Lung (tissue), 11 donors: ENCODE measurements at regions not wholly inside any gene's neighbourhood (a gene's known extent, or its start where the extent isn't known, plus 50 kb on each side); places are given as distances from the start of the nearest gene placed in this dataset.

Experiments used
- ATAC-seq: fragments of 200-7000 bp; cut with Tn5 transposase; one replicate; pipeline ENCODE4 v1.9.1; 2020; ENCODE audit warnings: moderate number of reproducible peaks; ENCODE audit not compliant: insufficient read depth, low FRiP score
- DNase-seq, 3 donors: peaks; one replicate each; pipeline ENCODE4 v3.0.0-alpha.2; 2013 to 2017
- H3K27ac ChIP-seq, 2 donors: one replicate each; pipeline ENCODE4 v1.5.1; 2013; ENCODE audit warnings: mild to moderate bottlenecking in 2 of 2, moderate library complexity in 2 of 2, control low read depth in 1 of 2, inconsistent platforms in 1 of 2, low read depth in 1 of 2, low read length in 1 of 2
- H3K27me3 ChIP-seq, 3 donors: one replicate each; pipeline ENCODE4 v1.5.1; 2013; ENCODE audit warnings: low read length in 2 of 3; ENCODE audit not compliant: control insufficient read depth in 3 of 3, insufficient read depth in 3 of 3
- H3K36me3 ChIP-seq, 4 donors: one replicate each; pipeline ENCODE4 v1.5.1; 2013; ENCODE audit warnings: low read length in 4 of 4, mild to moderate bottlenecking in 1 of 4, moderate library complexity in 1 of 4; ENCODE audit not compliant: control insufficient read depth in 4 of 4, insufficient read depth in 4 of 4
- H3K4me1 ChIP-seq, 5 donors: one replicate each; pipeline ENCODE4 v1.5.1; 2013; ENCODE audit warnings: low read length in 5 of 5, mild to moderate bottlenecking in 2 of 5, moderate library complexity in 1 of 5; ENCODE audit not compliant: control insufficient read depth in 5 of 5, insufficient read depth in 5 of 5
- H3K4me3 ChIP-seq: one replicate; pipeline ENCODE4 v1.5.1; 2013; ENCODE audit warnings: mild to moderate bottlenecking, control low read depth, moderate library complexity
- H3K9ac ChIP-seq, 2 donors: one replicate each; pipeline ENCODE4 v1.5.1; 2013; ENCODE audit warnings: low read length in 2 of 2, control low read depth in 1 of 2; ENCODE audit not compliant: insufficient read depth in 1 of 2
- H3K9me3 ChIP-seq, 4 donors: one replicate each; pipeline ENCODE4 v1.5.1; 2013; ENCODE audit warnings: low read length in 3 of 4, mild to moderate bottlenecking in 1 of 4, moderate library complexity in 1 of 4; ENCODE audit not compliant: control insufficient read depth in 4 of 4, insufficient read depth in 3 of 4
- WGBS, 2 donors: extraction: QIAGEN DNeasy Blood & Tissue Kit; methylation state at CpG; one replicate each; pipeline ENCODE4 v1.1.7; 2013; 5-methylcytosine and 5-hydroxymethylcytosine counted together
- TF ChIP-seq, protein P1 (sequence below): IDR thresholded peaks from 2 replicates; pipeline ENCODE4 v1.5.1; 2012; ENCODE audit warnings: mild to moderate bottlenecking; ENCODE audit errors: control extremely low read depth, extremely low read depth
- donor health status: control.
- donor health status: control.
- donor health status: Bipolar disorder and iron deficiency.
- donor health status: healthy.
- donor health status: DM: yes; HTN: yes; CAD: no.

DNA sequence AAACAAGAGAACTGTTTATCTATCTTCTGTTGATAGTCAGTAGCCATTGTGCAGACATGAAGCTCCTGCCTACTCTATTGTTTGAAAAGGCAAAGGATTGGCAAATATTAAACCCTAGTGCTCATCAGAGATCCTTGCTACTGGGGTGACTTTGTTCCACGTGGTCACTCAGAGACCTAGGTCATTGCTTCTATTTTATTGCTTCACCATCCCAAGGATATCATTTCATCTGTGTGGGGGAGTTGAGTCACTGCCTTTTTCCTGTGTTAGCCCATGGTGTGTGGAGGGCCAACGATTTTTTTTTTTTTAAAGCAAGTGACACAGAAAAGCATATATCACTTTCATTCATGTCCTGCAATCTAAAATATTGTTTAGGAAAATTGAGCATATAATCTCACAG, 254.1 kb upstream of the RXFP2 start:
- Histone ChIP-seq H3K9me3 (no peaks in the 10 kb centered on the region), H3K36me3 (no peaks in the 10 kb centered on the region), H3K4me3 (no peak overlapping the region), H3K27me3 (no peaks in the 10 kb centered on the region), H3K4me1 (peaks cover 0 to 10% (median 0%) of the 10 kb centered on the region in 5 donors), H3K27ac (no peak overlapping the region), H3K9ac (no peak overlapping the region)
- TF ChIP-seq, protein P1, sequence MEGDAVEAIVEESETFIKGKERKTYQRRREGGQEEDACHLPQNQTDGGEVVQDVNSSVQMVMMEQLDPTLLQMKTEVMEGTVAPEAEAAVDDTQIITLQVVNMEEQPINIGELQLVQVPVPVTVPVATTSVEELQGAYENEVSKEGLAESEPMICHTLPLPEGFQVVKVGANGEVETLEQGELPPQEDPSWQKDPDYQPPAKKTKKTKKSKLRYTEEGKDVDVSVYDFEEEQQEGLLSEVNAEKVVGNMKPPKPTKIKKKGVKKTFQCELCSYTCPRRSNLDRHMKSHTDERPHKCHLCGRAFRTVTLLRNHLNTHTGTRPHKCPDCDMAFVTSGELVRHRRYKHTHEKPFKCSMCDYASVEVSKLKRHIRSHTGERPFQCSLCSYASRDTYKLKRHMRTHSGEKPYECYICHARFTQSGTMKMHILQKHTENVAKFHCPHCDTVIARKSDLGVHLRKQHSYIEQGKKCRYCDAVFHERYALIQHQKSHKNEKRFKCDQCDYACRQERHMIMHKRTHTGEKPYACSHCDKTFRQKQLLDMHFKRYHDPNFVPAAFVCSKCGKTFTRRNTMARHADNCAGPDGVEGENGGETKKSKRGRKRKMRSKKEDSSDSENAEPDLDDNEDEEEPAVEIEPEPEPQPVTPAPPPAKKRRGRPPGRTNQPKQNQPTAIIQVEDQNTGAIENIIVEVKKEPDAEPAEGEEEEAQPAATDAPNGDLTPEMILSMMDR = no peak
- WGBS, 2 donors = 47 to 56% methylated on average over 2 of the region's 2 CpGs
- DNase-seq (no peak), ATAC-seq (no peak)

DNA sequence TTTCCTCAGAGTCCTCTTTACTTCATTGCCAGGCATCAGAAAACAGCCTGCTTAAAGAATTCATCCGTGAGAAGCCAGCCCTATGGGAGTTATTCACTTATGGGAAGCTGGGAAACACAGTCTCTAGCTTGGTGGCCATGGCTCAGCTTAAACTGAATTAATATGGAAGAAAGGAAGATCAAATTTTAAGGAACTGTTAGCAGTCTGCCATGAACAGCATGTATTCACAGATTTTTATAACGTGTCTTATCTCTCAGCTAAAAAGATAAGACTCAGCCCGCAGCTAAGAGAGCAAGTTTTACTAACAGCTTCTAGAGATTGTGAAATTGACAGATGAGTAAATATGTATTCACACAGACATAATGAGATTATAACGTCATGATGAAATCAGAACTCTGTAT, 253.7 kb upstream of the RXFP2 start:
- TF ChIP-seq, protein P1 = no peak
- DNase-seq (peak in 2 of 3 donors; percentile 44 to 50), ATAC-seq (no peak)
- Histone ChIP-seq H3K9ac (no peak overlapping the region), H3K27ac (no peak overlapping the region), H3K4me1 (peaks cover 0 to 10% (median 0%) of the 10 kb centered on the region in 5 donors), H3K27me3 (no peaks in the 10 kb centered on the region), H3K4me3 (no peak overlapping the region), H3K36me3 (no peaks in the 10 kb centered on the region), H3K9me3 (no peaks in the 10 kb centered on the region)
- WGBS, 2 donors = 31 to 57% methylated on average over 4 of the region's 4 CpGs

DNA sequence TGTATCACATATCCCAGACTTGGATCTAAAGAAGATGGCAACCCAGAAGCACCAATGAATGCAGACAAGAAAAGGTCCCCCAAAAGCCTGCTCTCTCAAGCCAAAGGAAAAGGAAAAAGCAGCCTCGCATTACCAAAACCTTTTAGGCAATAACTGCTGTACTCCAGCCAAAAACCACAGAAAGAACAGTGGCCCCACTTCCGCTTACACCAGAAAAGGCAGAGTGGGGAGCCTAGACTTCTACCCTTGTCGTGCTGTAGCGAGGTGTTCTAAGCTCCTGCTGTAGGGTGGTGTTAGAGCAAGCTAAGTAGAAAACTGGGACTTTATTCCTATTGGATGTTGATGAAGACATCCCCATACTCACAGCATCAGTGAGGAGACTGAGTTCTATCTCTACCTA, 244.0 kb upstream of the RXFP2 start:
- Histone ChIP-seq H3K4me1 (no peaks in the 10 kb centered on the region), H3K27ac (no peak overlapping the region), H3K27me3 (no peaks in the 10 kb centered on the region), H3K36me3 (no peaks in the 10 kb centered on the region), H3K9me3 (peaks cover 0 to 9% (median 3%) of the 10 kb centered on the region in 4 donors), H3K4me3 (no peak overlapping the region), H3K9ac (no peak overlapping the region)
- 84 to 88% methylated on average over 4 of the region's 4 CpGs for WGBS, 2 donors
- ATAC-seq (no peak), DNase-seq (no peak)
- TF ChIP-seq, protein P1 = no peak

DNA sequence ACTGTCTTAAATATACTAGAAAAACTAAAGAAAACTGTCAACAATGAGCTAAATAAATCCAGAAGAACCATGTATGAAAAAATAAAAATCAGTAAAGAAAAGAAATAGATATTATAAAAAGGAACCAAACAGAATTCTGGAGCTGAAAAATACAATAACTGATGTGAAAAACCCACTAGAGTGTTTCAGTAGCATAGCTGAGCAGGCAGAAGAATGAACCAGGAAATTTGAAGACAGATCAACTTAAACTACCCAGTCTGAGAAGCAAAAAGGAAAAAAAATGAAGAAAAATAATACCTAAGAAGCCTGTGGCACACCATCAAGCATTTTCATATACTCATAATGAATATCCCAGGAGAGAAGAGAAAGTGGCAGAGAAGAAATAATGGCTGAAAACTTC, 240.1 kb upstream of the RXFP2 start:
- no peak overlapping the region for H3K27ac ChIP-seq
- H3K9me3 ChIP-seq = peaks cover 0 to 12% (median 4%) of the 10 kb centered on the region in 4 donors
- ATAC-seq (no peak), DNase-seq (no peak)
- no peaks in the 10 kb centered on the region for H3K36me3 ChIP-seq
- no peak overlapping the region for H3K9ac ChIP-seq
- H3K4me1 ChIP-seq = no peaks in the 10 kb centered on the region
- no peak overlapping the region for H3K4me3 ChIP-seq
- TF ChIP-seq, protein P1 = no peak
- no peaks in the 10 kb centered on the region for H3K27me3 ChIP-seq
